ENCODE measurements at regions not wholly inside any gene's neighbourhood (a gene's known extent, or its start where the extent isn't known, plus 50 kb on each side); places are given as distances from the start of the nearest gene placed in this dataset.

DNA sequence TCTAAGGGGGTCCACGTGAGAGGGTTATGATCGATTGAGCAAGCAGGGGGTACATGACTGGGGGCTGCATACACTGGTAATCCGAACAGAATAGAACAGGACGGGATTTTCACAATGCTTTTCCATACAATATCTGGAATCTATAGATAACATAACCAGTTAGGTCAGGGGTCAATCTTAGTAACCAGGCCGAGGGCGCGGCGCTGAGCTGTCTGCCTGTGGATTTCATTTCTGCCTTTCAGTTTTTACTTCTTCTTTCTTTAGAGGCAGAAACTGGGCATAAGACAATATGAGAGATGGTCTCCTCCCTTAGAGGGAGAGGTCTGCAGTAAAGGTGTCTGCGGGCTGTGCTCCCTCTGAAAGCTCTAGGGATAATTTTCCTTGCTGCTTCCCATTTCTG lies 261.3 kb downstream of the XXYLT1 start:
- Histone ChIP-seq H3K9ac (ENCODE audit: low read length) (no peak overlapping the region), H3K4me1 (ENCODE audit: insufficient read depth, low read length) (no peaks in the 10 kb centered on the region), H3K9me3 (ENCODE audit: low read length) (no peaks in the 10 kb centered on the region), H3K27ac (ENCODE audit: low read depth, low read length) (no peak overlapping the region), H3K27me3 (ENCODE audit: control insufficient read depth in 1 of 2, insufficient read depth in 2 of 2, low read length in 2 of 2) (no peaks in the 10 kb centered on the region), H3K36me3 (ENCODE audit: insufficient read depth, low read length) (no peaks in the 10 kb centered on the region), H3K4me3 (ENCODE audit: low read depth in 1 of 2, low read length in 2 of 2) (no peak overlapping the region)

DNA sequence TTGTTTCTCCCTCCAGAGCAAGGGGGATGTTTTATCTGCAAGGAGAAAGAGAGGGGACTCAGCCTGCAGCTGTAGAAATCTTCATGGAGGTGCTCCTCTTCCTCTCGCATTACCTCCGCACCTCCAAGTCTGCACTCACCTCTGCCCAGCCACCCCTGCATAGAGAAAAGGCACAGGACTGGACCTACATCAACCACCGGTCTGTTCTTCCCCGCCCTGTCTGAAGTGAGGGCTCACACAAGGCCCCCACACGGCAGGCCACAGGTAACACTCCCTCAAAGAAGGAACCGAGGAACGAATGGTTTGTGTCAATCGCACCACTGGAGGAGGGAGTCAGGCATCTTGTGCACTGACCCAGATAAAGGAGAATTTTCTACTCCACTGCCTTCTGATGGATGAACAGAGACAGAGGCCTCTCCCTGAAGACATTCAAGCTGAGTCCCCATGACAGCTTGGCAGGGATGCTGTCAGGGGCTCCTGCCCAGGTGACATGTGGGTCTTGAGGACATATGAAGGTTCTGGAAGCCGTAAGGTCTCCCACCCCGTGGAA lies 260.3 kb downstream of the XXYLT1 start:
- Histone ChIP-seq H3K4me3 (ENCODE audit: low read depth in 1 of 2, low read length in 2 of 2) (no peak overlapping the region), H3K36me3 (ENCODE audit: insufficient read depth, low read length) (no peaks in the 10 kb centered on the region), H3K27ac (ENCODE audit: low read depth, low read length) (no peak overlapping the region), H3K4me1 (ENCODE audit: insufficient read depth, low read length) (no peaks in the 10 kb centered on the region), H3K9ac (ENCODE audit: low read length) (no peak overlapping the region), H3K27me3 (ENCODE audit: control insufficient read depth in 1 of 2, insufficient read depth in 2 of 2, low read length in 2 of 2) (no peaks in the 10 kb centered on the region), H3K9me3 (ENCODE audit: low read length) (no peaks in the 10 kb centered on the region)

DNA sequence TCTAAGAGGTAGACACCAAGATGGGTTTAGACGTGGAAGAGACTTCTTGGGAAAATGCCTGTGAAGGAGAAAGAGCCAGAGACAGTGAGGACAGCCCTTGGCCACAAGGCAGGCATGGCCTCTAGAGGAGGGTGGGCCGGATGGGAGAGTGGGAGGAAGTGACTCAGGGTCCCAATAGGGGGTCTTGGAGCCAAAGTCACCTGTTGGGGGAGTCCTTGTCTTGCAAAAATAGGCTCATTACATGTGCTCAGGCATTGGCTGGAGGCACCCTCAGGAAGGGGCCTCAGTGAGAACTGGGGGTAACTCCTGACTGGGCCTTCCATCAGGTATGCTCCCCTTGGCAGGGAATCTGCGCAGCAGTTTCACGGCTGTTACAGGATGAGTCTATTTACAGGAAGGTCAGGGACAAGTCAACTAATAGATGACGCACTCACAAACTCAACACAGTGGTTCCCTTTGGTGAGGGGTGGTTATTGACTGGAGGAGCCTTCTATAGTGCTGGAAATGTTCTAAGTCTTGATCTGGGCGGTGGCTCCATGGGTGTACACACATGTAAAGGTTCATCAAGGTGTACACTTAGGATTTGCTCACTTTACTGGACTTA lies 259.6 kb downstream of the XXYLT1 start:
- H3K36me3 ChIP-seq (ENCODE audit: insufficient read depth, low read length): no peaks in the 10 kb centered on the region
- no peak overlapping the region for H3K27ac ChIP-seq (ENCODE audit: low read depth, low read length)
- H3K4me3 ChIP-seq (ENCODE audit: low read depth in 1 of 2, low read length in 2 of 2): no peak overlapping the region
- no peaks in the 10 kb centered on the region for H3K4me1 ChIP-seq (ENCODE audit: insufficient read depth, low read length)
- no peaks in the 10 kb centered on the region for H3K9me3 ChIP-seq (ENCODE audit: low read length)
- H3K9ac ChIP-seq (ENCODE audit: low read length): no peak overlapping the region
- H3K27me3 ChIP-seq (ENCODE audit: control insufficient read depth in 1 of 2, insufficient read depth in 2 of 2, low read length in 2 of 2): no peaks in the 10 kb centered on the region

DNA sequence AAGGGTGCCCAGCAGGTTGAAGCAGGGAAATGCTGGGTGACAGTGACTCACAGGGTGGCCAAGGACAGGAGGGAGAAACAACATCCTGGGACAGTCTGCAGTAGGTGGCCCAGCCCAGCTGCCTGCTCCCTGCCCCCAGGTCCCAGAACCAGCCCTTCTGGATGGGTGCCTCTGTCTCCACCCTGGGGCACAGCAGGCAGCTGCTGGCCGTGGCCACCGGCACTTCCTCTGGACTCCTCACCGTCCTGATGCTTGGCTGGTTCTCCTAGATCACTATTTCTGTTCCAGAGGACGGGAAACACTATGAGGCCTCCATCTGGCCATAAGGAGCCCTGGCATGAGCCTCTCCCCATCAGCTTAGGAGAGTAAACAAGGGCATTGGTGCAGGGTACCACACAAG lies 258.9 kb downstream of the XXYLT1 start:
- H3K9ac ChIP-seq (ENCODE audit: low read length): no peak overlapping the region
- no peak overlapping the region for H3K4me3 ChIP-seq (ENCODE audit: low read depth in 1 of 2, low read length in 2 of 2)
- no peaks in the 10 kb centered on the region for H3K36me3 ChIP-seq (ENCODE audit: insufficient read depth, low read length)
- no peaks in the 10 kb centered on the region for H3K4me1 ChIP-seq (ENCODE audit: insufficient read depth, low read length)
- H3K27ac ChIP-seq (ENCODE audit: low read depth, low read length): no peak overlapping the region
- no peaks in the 10 kb centered on the region for H3K9me3 ChIP-seq (ENCODE audit: low read length)
- no peaks in the 10 kb centered on the region for H3K27me3 ChIP-seq (ENCODE audit: control insufficient read depth in 1 of 2, insufficient read depth in 2 of 2, low read length in 2 of 2)

DNA sequence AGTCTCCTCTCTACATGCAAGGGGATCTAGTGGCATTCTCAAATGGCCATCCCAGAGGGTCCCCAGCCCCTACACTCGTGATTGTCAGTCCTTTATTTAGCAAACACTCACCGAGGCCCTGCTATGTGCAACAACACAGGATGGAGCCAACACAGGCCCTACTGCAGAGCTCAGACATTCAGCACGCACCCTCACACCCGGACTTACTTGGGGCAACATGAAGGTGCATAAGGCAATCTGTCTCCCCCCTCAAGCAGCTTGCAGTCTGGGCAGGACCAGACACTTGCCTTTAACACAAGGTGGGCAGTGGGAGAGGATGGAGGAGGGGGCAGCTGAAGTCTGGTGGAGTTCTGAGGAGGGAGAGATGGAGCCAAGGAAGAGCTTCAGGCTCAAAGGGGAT lies 258.4 kb downstream of the XXYLT1 start:
- H3K36me3 ChIP-seq (ENCODE audit: insufficient read depth, low read length): no peaks in the 10 kb centered on the region
- no peaks in the 10 kb centered on the region for H3K27me3 ChIP-seq (ENCODE audit: control insufficient read depth in 1 of 2, insufficient read depth in 2 of 2, low read length in 2 of 2)
- H3K9me3 ChIP-seq (ENCODE audit: low read length): no peaks in the 10 kb centered on the region
- H3K4me1 ChIP-seq (ENCODE audit: insufficient read depth, low read length): no peaks in the 10 kb centered on the region
- H3K27ac ChIP-seq (ENCODE audit: low read depth, low read length): no peak overlapping the region
- no peak overlapping the region for H3K9ac ChIP-seq (ENCODE audit: low read length)
- no peak overlapping the region for H3K4me3 ChIP-seq (ENCODE audit: low read depth in 1 of 2, low read length in 2 of 2)

DNA sequence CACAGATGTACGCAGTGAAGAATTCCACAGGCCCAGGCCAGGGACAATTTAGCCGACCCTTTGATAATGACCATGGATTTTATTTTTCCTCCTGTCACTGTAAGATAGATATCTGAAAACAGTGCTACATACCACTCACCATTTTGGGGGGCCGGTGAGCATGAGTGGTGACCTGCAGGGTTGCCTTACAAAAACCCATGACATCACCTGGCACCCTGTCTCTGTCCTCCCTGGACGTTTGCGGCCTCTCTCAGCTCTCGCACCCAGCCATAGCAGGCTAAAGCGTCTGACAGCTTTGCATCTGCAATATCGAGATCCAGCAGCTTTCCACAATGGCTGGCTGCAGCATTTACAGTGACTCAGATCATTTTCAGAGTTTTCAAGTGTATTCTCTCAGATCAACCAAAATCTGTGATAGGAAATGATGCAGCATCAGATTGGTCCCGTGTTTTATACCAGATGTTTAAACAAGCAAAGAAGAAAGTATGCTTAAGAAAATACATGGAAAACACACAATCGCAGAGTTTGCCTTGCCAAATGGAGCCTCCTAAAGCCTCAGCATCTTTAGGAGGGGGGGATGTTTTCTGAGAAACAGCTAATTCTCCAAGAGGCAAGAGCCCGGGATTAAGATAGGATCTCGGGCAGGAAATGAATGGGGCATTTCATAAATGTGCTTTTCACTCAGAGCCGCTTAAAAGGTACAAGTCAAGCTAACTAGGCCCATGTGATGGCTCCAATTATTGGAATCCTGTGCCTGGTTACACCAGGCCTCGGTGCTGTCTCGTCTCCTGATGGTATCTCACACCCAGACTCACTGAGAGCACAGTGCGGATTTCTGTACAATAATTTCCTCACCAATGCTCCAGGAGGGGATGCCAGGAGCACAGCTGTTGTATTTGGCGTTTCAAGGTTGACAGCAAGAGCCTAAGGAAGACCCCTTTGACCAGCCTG lies 257.3 kb downstream of the XXYLT1 start:
- H3K27me3 ChIP-seq (ENCODE audit: control insufficient read depth in 1 of 2, insufficient read depth in 2 of 2, low read length in 2 of 2): no peaks in the 10 kb centered on the region
- H3K9me3 ChIP-seq (ENCODE audit: low read length): no peaks in the 10 kb centered on the region
- no peak overlapping the region for H3K9ac ChIP-seq (ENCODE audit: low read length)
- H3K27ac ChIP-seq (ENCODE audit: low read depth, low read length): no peak overlapping the region
- H3K4me3 ChIP-seq (ENCODE audit: low read depth in 1 of 2, low read length in 2 of 2): no peak overlapping the region
- H3K36me3 ChIP-seq (ENCODE audit: insufficient read depth, low read length): no peaks in the 10 kb centered on the region
- no peaks in the 10 kb centered on the region for H3K4me1 ChIP-seq (ENCODE audit: insufficient read depth, low read length)

DNA sequence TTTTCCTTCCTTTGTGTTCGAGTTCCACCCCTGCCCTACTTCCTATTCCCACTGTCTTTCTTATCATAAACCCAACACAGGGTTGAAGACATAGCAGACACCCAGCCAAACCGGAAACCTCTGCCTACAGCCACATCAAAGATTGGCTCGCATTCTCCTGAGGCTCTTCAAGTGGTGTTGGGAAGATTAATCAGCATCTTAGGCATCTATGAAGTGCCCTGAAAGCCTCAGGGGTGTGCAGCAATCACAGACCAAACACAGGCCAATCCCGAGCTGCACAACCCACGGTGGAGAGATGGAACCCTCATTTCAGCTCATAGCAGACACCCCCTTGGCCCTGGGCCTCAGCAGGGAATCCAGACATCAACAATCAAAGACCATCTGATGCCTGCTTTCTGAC lies 255.9 kb downstream of the XXYLT1 start:
- Histone ChIP-seq H3K36me3 (ENCODE audit: insufficient read depth, low read length) (no peaks in the 10 kb centered on the region), H3K27me3 (ENCODE audit: control insufficient read depth in 1 of 2, insufficient read depth in 2 of 2, low read length in 2 of 2) (no peaks in the 10 kb centered on the region), H3K9me3 (ENCODE audit: low read length) (no peaks in the 10 kb centered on the region), H3K27ac (ENCODE audit: low read depth, low read length) (no peak overlapping the region), H3K4me1 (ENCODE audit: insufficient read depth, low read length) (no peaks in the 10 kb centered on the region), H3K4me3 (ENCODE audit: low read depth in 1 of 2, low read length in 2 of 2) (no peak overlapping the region), H3K9ac (ENCODE audit: low read length) (no peak overlapping the region)

DNA sequence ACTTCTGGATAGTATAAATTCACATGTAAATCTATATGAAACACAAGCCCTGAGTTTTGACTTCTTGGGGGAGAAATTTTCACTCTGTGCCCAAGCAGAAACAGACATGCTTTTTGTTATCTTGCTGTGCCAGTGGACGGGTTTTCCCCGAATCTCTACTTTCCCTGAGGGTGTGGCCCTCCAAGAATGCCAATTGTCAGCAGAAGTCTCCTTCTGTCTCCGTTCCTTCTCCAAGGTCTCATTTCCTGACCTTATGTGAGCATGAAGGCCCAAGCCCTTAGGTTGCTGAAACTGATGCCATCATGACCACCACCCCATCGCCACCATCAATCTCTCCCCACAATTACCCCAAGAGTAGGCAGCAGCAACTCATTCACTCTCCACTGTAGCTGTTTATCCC lies 253.8 kb downstream of the XXYLT1 start:
- no peaks in the 10 kb centered on the region for H3K4me1 ChIP-seq (ENCODE audit: insufficient read depth, low read length)
- no peak overlapping the region for H3K4me3 ChIP-seq (ENCODE audit: low read depth in 1 of 2, low read length in 2 of 2)
- H3K27me3 ChIP-seq (ENCODE audit: control insufficient read depth in 1 of 2, insufficient read depth in 2 of 2, low read length in 2 of 2): no peaks in the 10 kb centered on the region
- no peaks in the 10 kb centered on the region for H3K9me3 ChIP-seq (ENCODE audit: low read length)
- no peak overlapping the region for H3K9ac ChIP-seq (ENCODE audit: low read length)
- no peak overlapping the region for H3K27ac ChIP-seq (ENCODE audit: low read depth, low read length)
- no peaks in the 10 kb centered on the region for H3K36me3 ChIP-seq (ENCODE audit: insufficient read depth, low read length)

Data from muscle layer of colon (tissue), 2 donors.